OCI-LY3 (cell line): ENCODE measurements at regions not wholly inside any gene's neighbourhood (a gene's known extent, or its start where the extent isn't known, plus 50 kb on each side); places are given as distances from the start of the nearest gene placed in this dataset.

Experiments used
- CTCF ChIP-seq: fragments of 200-600, 300-600 bp; sonication (generic); IDR thresholded peaks from 2 replicates; pipeline ENCODE4 v1.5.1; 2014; ENCODE audit warnings: antibody characterized with exemption, low read length, low read depth
- EZH2phosphoT487 ChIP-seq: fragments of 200-600 bp; shearing (Covaris generic); IDR thresholded peaks from 2 replicates; pipeline ENCODE4 v1.6.1; 2018; ENCODE audit warnings: antibody characterized with exemption, mixed run types, low read depth

GRCh38 chr1:14452551-14452950 lies 145.9 kb upstream of the KAZN start:
- TF ChIP-seq CTCF = no peak
- TF ChIP-seq EZH2phosphoT487 = no peak
